ENCODE measurements at regions not wholly inside any gene's neighbourhood (a gene's known extent, or its start where the extent isn't known, plus 50 kb on each side); places are given as distances from the start of the nearest gene placed in this dataset.

GRCh38 chr5:53183880-53184279 lies 74.3 kb upstream of the MOCS2 start:
- TF ChIP-seq CTCF (IDR thresholded peaks at IDR 0.05; ENCODE audit: low read depth, low read length) = no peak
- no peak for DNase-seq (ENCODE audit: extremely low read depth, low read depth)

- DNase-seq (ENCODE audit: extremely low read depth, low read depth) = no peak
- TF ChIP-seq CTCF (IDR thresholded peaks at IDR 0.05; ENCODE audit: low read depth, low read length) = no peak
These were observed 82.1 kb upstream of the MOCS2 start for GRCh38 chr5:53191548-53192165.

GRCh38 chr5:53194086-53194485 lies 84.5 kb upstream of the MOCS2 start:
- no peak for TF ChIP-seq CTCF (IDR thresholded peaks at IDR 0.05; ENCODE audit: low read depth, low read length)
- peak; percentile 35 for DNase-seq (ENCODE audit: extremely low read depth, low read depth)

GRCh38 chr5:53199882-53200281 lies 90.3 kb upstream of the MOCS2 start:
- no peak for DNase-seq (ENCODE audit: extremely low read depth, low read depth)
- no peak for TF ChIP-seq CTCF (IDR thresholded peaks at IDR 0.05; ENCODE audit: low read depth, low read length)

- TF ChIP-seq CTCF (IDR thresholded peaks at IDR 0.05; ENCODE audit: low read depth, low read length) = no peak
- no peak for DNase-seq (ENCODE audit: extremely low read depth, low read depth)
These were observed 90.7 kb upstream of the MOCS2 start for GRCh38 chr5:53200306-53200705.

GRCh38 chr5:53201746-53202145 lies 92.2 kb upstream of the MOCS2 start:
- TF ChIP-seq CTCF (IDR thresholded peaks at IDR 0.05; ENCODE audit: low read depth, low read length) = no peak
- DNase-seq (ENCODE audit: extremely low read depth, low read depth) = no peak

GRCh38 chr5:53206562-53206961 lies 97.0 kb upstream of the MOCS2 start:
- DNase-seq (ENCODE audit: extremely low read depth, low read depth) = no peak
- TF ChIP-seq CTCF (IDR thresholded peaks at IDR 0.05; ENCODE audit: low read depth, low read length) = no peak

Data from AG09319 (cell line).